Stomach (tissue), 8 donors: ENCODE measurements at regions not wholly inside any gene's neighbourhood (a gene's known extent, or its start where the extent isn't known, plus 50 kb on each side); places are given as distances from the start of the nearest gene placed in this dataset.
A peak's percentile ranks its signal among the peaks of the same experiment; 100 is the strongest.

Source experiments
- DNase-seq, 2 donors: peaks; one replicate each; pipeline versions ENCODE4 v3.0.0 to v3.0.0-alpha.2; 2013 to 2019
- H3K27ac ChIP-seq, 5 donors: fragments of 200-600 bp in 4 of 5; sonication (generic) in 4 of 5; one replicate each; pipeline ENCODE4 v1.5.1; 2013 to 2019; ENCODE audit warnings: mild to moderate bottlenecking in 1 of 5, moderate library complexity in 1 of 5
- H3K27me3 ChIP-seq, 3 donors: fragments of 200-600 bp; sonication (generic); one replicate each; pipeline ENCODE4 v1.5.1; 2017 to 2019; ENCODE audit warnings: mixed run types in 1 of 3
- H3K36me3 ChIP-seq, 4 donors: fragments of 200-600 bp; sonication (generic); 1 replicate in 3 of 4; 2 replicates in 1 of 4; pipeline ENCODE4 v1.5.1; 2016 to 2019
- H3K4me1 ChIP-seq, 4 donors: fragments of 200-600 bp; sonication (generic); one replicate each; pipeline ENCODE4 v1.5.1; 2016 to 2019
- H3K4me3 ChIP-seq, 4 donors: fragments of 200-600 bp; sonication (generic) in 3 of 4; one replicate each; pipeline ENCODE4 v1.5.1; 2016 to 2019; ENCODE audit warnings: mild to moderate bottlenecking in 1 of 4
- H3K9me3 ChIP-seq, 4 donors: fragments of 200-600 bp; sonication (generic); one replicate each; pipeline ENCODE4 v1.5.1; 2016 to 2019
- CTCF ChIP-seq, 7 experiments: fragments of 450-650 bp in 4 of 7; fragments of 200-600 bp in 3 of 7; sonication (generic) in 3 of 7; IDR thresholded peaks; one replicate each; pipeline ENCODE4 v1.5.1; 2016 to 2019; ENCODE audit warnings: antibody characterized with exemption in 7 of 7, control low read depth in 2 of 7, mild to moderate bottlenecking in 1 of 7
- EP300 ChIP-seq: sonication (generic); formaldehyde crosslinking; IDR thresholded peaks from one replicate; pipeline ENCODE4 v1.6.1; 2017; ENCODE audit warnings: antibody characterized with exemption
- POLR2A ChIP-seq, 4 donors: fragments of 450-650 bp; IDR thresholded peaks; one replicate each; pipeline ENCODE4 v1.6.1; 2016; ENCODE audit warnings: antibody characterized with exemption in 4 of 4, control low read depth in 2 of 4, mild to moderate bottlenecking in 1 of 4, moderate library complexity in 1 of 4
- POLR2AphosphoS5 ChIP-seq, 3 donors: sonication (generic); formaldehyde crosslinking; IDR thresholded peaks; one replicate each; pipeline ENCODE4 v1.6.1; 2016; ENCODE audit warnings: antibody characterized with exemption in 3 of 3
- WGBS, 5 donors: extraction: QIAGEN DNeasy Blood & Tissue Kit in 3 of 5; methylation state at CpG; one replicate each; pipeline versions ENCODE4 v1.1.5 to v1.1.7; 2013 to 2018; 5-methylcytosine and 5-hydroxymethylcytosine counted together
- intact Hi-C: fragments of 100-400 bp; cut with DNase I; formaldehyde crosslinking; loops from one replicate; pipeline ENCODE4 v1.15.1; 2023; ENCODE audit warnings: low total_unique reads
- donor health status: healthy with polysubstance abuse.
- donor health status: Bipolar disorder and iron deficiency.
- donor health status: healthy.

GRCh38 chr4:98816386-98816785, 112.5 kb downstream of the EIF4E start:
- TF ChIP-seq POLR2A (IDR thresholded peaks at IDR 0.05) (no peak), POLR2AphosphoS5 (IDR thresholded peaks at IDR 0.05) (no peak), EP300 (no peak), CTCF (IDR thresholded peaks at IDR 0.05) (no peak)
- no peak overlapping the region for H3K27ac ChIP-seq
- H3K4me1 ChIP-seq: no peaks in the 10 kb centered on the region
- no peaks in the 10 kb centered on the region for H3K36me3 ChIP-seq
- no peaks in the 10 kb centered on the region for H3K27me3 ChIP-seq
- peaks cover 0 to 11% (median 0%) of the 10 kb centered on the region in 4 donors for H3K9me3 ChIP-seq
- DNase-seq: no peak
- intact Hi-C loops: no loop called here
- H3K4me3 ChIP-seq: no peak overlapping the region

GRCh38 chr4:98804403-98804802, 124.5 kb downstream of the EIF4E start:
- Histone ChIP-seq H3K9me3 (no peaks in the 10 kb centered on the region), H3K4me3 (no peak overlapping the region), H3K4me1 (no peaks in the 10 kb centered on the region), H3K36me3 (no peaks in the 10 kb centered on the region), H3K27me3 (no peaks in the 10 kb centered on the region), H3K27ac (no peak overlapping the region)
- intact Hi-C loops: no loop called here
- DNase-seq: no peak
- WGBS, 5 donors: 80 to 98% (median 95%) methylated on average over 2 of the region's 2 CpGs
- TF ChIP-seq POLR2AphosphoS5 (IDR thresholded peaks at IDR 0.05): no peak
- no peak for TF ChIP-seq POLR2A (IDR thresholded peaks at IDR 0.05)
- no peak for TF ChIP-seq EP300
- TF ChIP-seq CTCF (IDR thresholded peaks at IDR 0.05): no peak

GRCh38 chr4:98803251-98803650, 125.7 kb downstream of the EIF4E start:
- Histone ChIP-seq H3K27me3 (no peaks in the 10 kb centered on the region), H3K4me1 (no peaks in the 10 kb centered on the region), H3K9me3 (no peaks in the 10 kb centered on the region), H3K27ac (no peak overlapping the region), H3K36me3 (no peaks in the 10 kb centered on the region), H3K4me3 (no peak overlapping the region)
- WGBS, 5 donors: 70 to 75% (median 72%) methylated on average over 3 of the region's 3 CpGs
- intact Hi-C loops: no loop called here
- TF ChIP-seq EP300: no peak
- no peak for DNase-seq

- TF ChIP-seq POLR2A (IDR thresholded peaks at IDR 0.05) (no peak), POLR2AphosphoS5 (IDR thresholded peaks at IDR 0.05) (no peak), EP300 (no peak), CTCF (IDR thresholded peaks at IDR 0.05) (no peak)
- H3K27me3 ChIP-seq: no peaks in the 10 kb centered on the region
- intact Hi-C loops: no loop called here
- DNase-seq: peak in 1 of 2 donors; percentile 32
- H3K9me3 ChIP-seq: no peaks in the 10 kb centered on the region
- H3K27ac ChIP-seq: no peak overlapping the region
- WGBS, 5 donors: 22 to 43% (median 32%) methylated on average over 1 of the region's 1 CpG
- no peaks in the 10 kb centered on the region for H3K36me3 ChIP-seq
- H3K4me1 ChIP-seq: no peaks in the 10 kb centered on the region
- no peak overlapping the region for H3K4me3 ChIP-seq
These were observed 126.1 kb downstream of the EIF4E start for GRCh38 chr4:98802770-98803198.

- Histone ChIP-seq H3K4me1 (no peaks in the 10 kb centered on the region), H3K4me3 (no peak overlapping the region), H3K36me3 (no peaks in the 10 kb centered on the region), H3K27me3 (no peaks in the 10 kb centered on the region), H3K9me3 (no peaks in the 10 kb centered on the region), H3K27ac (no peak overlapping the region)
- peak in 1 of 2 donors; percentile 22 for DNase-seq
- WGBS, 5 donors: 35 to 68% (median 35%) methylated on average over 6 of the region's 6 CpGs
- TF ChIP-seq POLR2A (IDR thresholded peaks at IDR 0.05) (no peak), EP300 (no peak), POLR2AphosphoS5 (IDR thresholded peaks at IDR 0.05) (no peak), CTCF (IDR thresholded peaks at IDR 0.05) (no peak)
- intact Hi-C loops: no loop called here
These were observed 127.6 kb downstream of the EIF4E start for GRCh38 chr4:98801259-98801725.
